ENCODE measurements at regions not wholly inside any gene's neighbourhood (a gene's known extent, or its start where the extent isn't known, plus 50 kb on each side); places are given as distances from the start of the nearest gene placed in this dataset.

DNA sequence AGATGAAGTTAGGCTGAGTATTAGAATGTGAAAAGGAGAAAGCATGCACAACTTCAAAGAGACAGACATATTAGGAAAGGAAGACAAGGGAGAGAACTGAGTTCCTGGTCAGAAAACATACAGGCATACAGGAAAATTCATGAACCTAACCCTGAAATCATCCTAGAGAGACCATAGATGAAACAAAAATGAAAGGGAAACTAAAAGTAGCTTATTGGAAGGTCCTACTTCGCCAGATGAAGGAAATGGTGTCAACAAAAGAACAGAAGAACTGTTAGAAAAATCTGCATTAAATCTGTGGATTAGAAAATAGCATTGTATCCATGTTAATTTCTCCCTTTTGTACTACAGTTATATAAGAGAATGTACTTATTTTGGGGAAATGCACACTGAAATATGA lies 169.0 kb upstream of the UFM1 start:
- Mint-ChIP-seq H3K9me3 (ENCODE audit: low read depth) (no peaks in the 10 kb centered on the region), H3K27me3 (ENCODE audit: low read depth) (no peaks in the 10 kb centered on the region), H3K4me3 (ENCODE audit: unreplicated experiment) (no peak overlapping the region), H3K36me3 (ENCODE audit: low read depth) (no peaks in the 10 kb centered on the region), H3K27ac (ENCODE audit: unreplicated experiment) (no peak overlapping the region), H3K4me1 (ENCODE audit: low read depth) (peaks cover 10% of the 10 kb centered on the region)
- no peak for DNase-seq (ENCODE audit: low spot score)
- TF ChIP-seq, protein P1, sequence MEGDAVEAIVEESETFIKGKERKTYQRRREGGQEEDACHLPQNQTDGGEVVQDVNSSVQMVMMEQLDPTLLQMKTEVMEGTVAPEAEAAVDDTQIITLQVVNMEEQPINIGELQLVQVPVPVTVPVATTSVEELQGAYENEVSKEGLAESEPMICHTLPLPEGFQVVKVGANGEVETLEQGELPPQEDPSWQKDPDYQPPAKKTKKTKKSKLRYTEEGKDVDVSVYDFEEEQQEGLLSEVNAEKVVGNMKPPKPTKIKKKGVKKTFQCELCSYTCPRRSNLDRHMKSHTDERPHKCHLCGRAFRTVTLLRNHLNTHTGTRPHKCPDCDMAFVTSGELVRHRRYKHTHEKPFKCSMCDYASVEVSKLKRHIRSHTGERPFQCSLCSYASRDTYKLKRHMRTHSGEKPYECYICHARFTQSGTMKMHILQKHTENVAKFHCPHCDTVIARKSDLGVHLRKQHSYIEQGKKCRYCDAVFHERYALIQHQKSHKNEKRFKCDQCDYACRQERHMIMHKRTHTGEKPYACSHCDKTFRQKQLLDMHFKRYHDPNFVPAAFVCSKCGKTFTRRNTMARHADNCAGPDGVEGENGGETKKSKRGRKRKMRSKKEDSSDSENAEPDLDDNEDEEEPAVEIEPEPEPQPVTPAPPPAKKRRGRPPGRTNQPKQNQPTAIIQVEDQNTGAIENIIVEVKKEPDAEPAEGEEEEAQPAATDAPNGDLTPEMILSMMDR (IDR thresholded peaks at IDR 0.05), result no peak

DNA sequence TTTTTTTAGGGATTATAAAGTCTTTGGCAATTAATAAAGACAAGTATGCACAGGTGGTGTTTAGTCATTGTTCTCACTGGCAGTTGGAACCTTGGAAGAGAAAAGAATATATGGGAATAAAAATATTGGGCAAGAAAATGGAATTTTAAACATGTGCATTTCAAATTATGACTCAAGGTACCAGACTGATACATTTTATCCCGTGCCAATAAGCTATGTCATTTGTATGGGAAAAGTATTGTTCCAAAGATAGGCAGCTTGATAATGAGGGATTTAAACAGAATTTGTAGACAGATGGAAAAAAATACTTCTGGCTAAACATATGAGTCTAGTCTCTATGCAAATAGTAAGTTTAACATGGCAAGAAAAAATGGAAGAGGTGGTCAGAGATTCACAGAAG lies 169.5 kb upstream of the UFM1 start:
- no peak for DNase-seq (ENCODE audit: low spot score)
- Mint-ChIP-seq H3K27ac (ENCODE audit: unreplicated experiment) (no peak overlapping the region), H3K36me3 (ENCODE audit: low read depth) (no peaks in the 10 kb centered on the region)

DNA sequence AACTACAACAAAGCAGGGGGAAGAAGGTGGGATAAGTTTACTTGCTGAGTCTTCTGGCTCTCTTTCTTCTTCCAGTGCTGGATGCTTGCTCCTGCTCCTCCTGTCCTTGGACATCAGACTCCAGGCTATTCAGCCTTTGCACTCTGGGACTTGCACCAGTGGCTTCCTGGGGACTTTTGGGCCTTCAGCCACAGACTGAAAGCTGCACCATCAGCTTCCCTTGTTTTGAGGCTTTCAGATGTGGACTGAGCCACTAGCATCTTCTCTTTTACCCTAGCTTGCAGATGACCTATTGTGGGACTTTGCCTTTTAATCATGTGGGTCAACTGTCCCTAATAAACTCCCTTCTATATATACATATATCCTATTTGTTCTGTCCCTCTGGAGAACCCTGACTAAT lies 173.0 kb upstream of the UFM1 start:
- no peak for DNase-seq (ENCODE audit: low spot score)
- no peaks in the 10 kb centered on the region for H3K36me3 Mint-ChIP-seq (ENCODE audit: low read depth)
- no peak overlapping the region for H3K27ac Mint-ChIP-seq (ENCODE audit: unreplicated experiment)
- TF ChIP-seq, protein P1 (IDR thresholded peaks at IDR 0.05), result no peak
- H3K9me3 Mint-ChIP-seq (ENCODE audit: low read depth), result no peaks in the 10 kb centered on the region
- H3K4me1 Mint-ChIP-seq (ENCODE audit: low read depth), result peaks cover 10% of the 10 kb centered on the region
- no peak overlapping the region for H3K4me3 Mint-ChIP-seq (ENCODE audit: unreplicated experiment)
- no peaks in the 10 kb centered on the region for H3K27me3 Mint-ChIP-seq (ENCODE audit: low read depth)

More for the DNA sequence above, 169.5 kb upstream of the UFM1 start:
- no peaks in the 10 kb centered on the region for H3K9me3 Mint-ChIP-seq (ENCODE audit: low read depth)
- H3K4me3 Mint-ChIP-seq (ENCODE audit: unreplicated experiment), result no peak overlapping the region
- TF ChIP-seq, protein P1 (IDR thresholded peaks at IDR 0.05), result no peak
- H3K27me3 Mint-ChIP-seq (ENCODE audit: low read depth), result no peaks in the 10 kb centered on the region
- peaks cover 10% of the 10 kb centered on the region for H3K4me1 Mint-ChIP-seq (ENCODE audit: low read depth)

DNA sequence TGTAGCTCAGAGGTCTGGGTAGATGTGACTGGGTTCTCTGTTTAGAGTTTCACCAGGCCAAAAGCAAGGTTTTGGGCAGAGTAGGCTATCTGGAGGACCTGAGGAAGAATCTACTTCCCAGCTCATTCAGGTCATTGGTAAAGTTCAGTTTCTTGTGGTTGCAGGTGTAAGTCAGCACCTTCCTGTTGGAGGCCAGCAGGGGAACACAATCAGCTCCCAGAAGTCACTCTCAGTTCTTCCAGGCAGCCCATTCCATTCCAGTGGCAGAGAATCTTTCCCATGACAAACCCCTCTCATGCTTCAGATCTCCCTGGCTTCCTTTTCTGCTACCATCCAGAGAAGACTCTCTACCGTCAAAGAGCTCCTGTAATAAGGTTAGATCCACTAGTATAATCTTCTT lies 176.2 kb upstream of the UFM1 start:
- DNase-seq (ENCODE audit: low spot score), result no peak
- Mint-ChIP-seq H3K27ac (ENCODE audit: unreplicated experiment) (no peak overlapping the region), H3K27me3 (ENCODE audit: low read depth) (no peaks in the 10 kb centered on the region), H3K4me1 (ENCODE audit: low read depth) (no peaks in the 10 kb centered on the region), H3K36me3 (ENCODE audit: low read depth) (no peaks in the 10 kb centered on the region), H3K9me3 (ENCODE audit: low read depth) (no peaks in the 10 kb centered on the region), H3K4me3 (ENCODE audit: unreplicated experiment) (no peak overlapping the region)
- TF ChIP-seq, protein P1 (IDR thresholded peaks at IDR 0.05), result no peak

DNA sequence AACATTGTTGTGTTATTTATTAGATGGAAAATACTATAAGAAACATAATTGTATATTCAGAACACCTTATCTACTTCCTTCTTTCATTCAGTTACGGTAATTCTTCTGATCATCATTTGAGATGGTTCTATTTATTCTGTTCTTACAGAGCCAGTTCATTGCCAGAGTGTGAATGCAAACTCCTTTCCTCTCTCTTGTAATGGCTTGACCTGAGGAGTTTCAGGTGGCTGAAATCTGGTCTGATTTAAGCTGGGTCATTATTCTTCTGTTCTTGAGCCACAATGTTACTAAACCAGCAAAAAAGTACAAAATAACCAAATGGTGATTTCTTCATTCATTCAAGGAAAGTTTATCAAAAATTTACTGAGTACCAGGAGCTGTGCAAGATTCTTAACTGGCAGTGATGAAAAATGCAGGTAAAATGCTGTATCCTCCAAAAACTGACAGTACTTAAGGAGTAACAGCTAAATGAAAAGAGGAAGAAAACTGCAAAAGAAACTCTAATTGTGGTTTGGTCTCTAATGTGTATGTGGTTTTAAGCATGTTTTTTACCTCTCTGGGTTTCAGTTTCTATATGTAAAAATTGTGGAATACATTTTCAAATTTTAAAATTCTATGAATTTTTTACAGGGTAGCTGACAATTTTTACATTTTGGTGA lies 182.4 kb upstream of the UFM1 start:
- TF ChIP-seq, protein P1 (IDR thresholded peaks at IDR 0.05), result no peak
- Mint-ChIP-seq H3K9me3 (ENCODE audit: low read depth) (no peaks in the 10 kb centered on the region), H3K4me1 (ENCODE audit: low read depth) (no peaks in the 10 kb centered on the region), H3K27ac (ENCODE audit: unreplicated experiment) (no peak overlapping the region), H3K36me3 (ENCODE audit: low read depth) (no peaks in the 10 kb centered on the region), H3K4me3 (ENCODE audit: unreplicated experiment) (no peak overlapping the region), H3K27me3 (ENCODE audit: low read depth) (no peaks in the 10 kb centered on the region)
- DNase-seq (ENCODE audit: low spot score), result no peak
